AG09319 (cell line): ENCODE measurements at regions not wholly inside any gene's neighbourhood (a gene's known extent, or its start where the extent isn't known, plus 50 kb on each side); places are given as distances from the start of the nearest gene placed in this dataset.
"Not testable (repeated sequence)": the region's sequence is repeated elsewhere in the genome, so short reads cannot be mapped to it uniquely, and the experiment has no call there.

Source experiments
- DNase-seq: peaks from one replicate; pipeline ENCODE4 v3.0.0-alpha.2; 2010; ENCODE audit warnings: low read depth; ENCODE audit errors: extremely low read depth
- TF ChIP-seq, protein P1 (sequence below): IDR thresholded peaks from 2 replicates; pipeline ENCODE4 v1.5.1; 2011; ENCODE audit warnings: low read depth, mild to moderate bottlenecking, inconsistent platforms, low read length, moderate library complexity

DNA sequence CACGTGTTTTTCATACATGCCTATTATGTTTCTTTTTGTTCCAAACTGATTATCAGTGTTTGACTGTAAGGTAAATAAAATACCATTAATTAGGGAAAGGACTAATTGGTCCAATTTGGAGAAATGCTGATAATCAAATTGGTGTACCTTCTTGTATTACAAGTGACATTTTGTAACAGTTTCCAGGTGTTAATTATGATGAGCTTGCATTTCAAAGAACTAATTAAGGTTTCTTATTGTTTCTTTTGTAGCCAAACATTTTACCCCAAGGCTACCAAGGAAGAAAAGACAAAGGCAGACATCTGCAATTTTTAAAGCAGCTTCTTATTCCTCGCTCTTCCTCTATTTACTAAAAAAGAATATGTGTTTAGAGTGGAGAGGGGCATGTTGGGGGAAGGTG lies 88.7 kb upstream of the GRIK1 start:
- no peak for DNase-seq
- TF ChIP-seq, protein P1, sequence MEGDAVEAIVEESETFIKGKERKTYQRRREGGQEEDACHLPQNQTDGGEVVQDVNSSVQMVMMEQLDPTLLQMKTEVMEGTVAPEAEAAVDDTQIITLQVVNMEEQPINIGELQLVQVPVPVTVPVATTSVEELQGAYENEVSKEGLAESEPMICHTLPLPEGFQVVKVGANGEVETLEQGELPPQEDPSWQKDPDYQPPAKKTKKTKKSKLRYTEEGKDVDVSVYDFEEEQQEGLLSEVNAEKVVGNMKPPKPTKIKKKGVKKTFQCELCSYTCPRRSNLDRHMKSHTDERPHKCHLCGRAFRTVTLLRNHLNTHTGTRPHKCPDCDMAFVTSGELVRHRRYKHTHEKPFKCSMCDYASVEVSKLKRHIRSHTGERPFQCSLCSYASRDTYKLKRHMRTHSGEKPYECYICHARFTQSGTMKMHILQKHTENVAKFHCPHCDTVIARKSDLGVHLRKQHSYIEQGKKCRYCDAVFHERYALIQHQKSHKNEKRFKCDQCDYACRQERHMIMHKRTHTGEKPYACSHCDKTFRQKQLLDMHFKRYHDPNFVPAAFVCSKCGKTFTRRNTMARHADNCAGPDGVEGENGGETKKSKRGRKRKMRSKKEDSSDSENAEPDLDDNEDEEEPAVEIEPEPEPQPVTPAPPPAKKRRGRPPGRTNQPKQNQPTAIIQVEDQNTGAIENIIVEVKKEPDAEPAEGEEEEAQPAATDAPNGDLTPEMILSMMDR: no peak

GRCh38 chr21:30027986-30028385 lies 88.2 kb upstream of the GRIK1 start:
- TF ChIP-seq, protein P1: no peak
- no peak for DNase-seq

DNA sequence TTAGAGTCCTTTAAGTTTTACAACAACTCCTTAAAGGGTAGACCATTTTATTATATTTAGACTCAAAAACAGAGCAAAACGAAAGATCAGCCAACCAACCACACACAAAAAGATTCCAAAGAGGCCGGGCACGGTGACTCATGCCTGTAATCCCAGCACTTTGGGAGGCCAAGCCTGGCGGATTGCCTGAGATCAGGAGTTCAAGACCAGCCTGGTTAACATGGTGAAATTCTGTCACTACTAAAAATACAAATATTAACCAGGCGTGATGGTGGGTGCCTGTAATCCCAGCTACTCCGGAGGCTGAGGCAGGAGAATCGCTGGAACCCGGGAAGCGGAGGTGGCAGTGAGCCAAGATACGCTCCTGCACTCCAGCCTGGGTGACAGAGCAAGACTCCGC lies 83.3 kb upstream of the GRIK1 start:
- DNase-seq: not testable (repeated sequence)

GRCh38 chr21:30014886-30015285 lies 75.1 kb upstream of the GRIK1 start:
- DNase-seq: no peak
- TF ChIP-seq, protein P1: no peak

GRCh38 chr21:29991624-29992023 lies 51.8 kb upstream of the GRIK1 start:
- no peak for DNase-seq
- TF ChIP-seq, protein P1: no peak

GRCh38 chr21:29989634-29990234 lies 49.9 kb upstream of the GRIK1 start:
- no peak for DNase-seq
- TF ChIP-seq, protein P1: no peak
